AG04450 (cell line): ENCODE measurements at regions not wholly inside any gene's neighbourhood (a gene's known extent, or its start where the extent isn't known, plus 50 kb on each side); places are given as distances from the start of the nearest gene placed in this dataset.

Experiments
- CTCF ChIA-PET: fragments of 300-600, 350-600 bp; formaldehyde crosslinking; extraction: SDS; loops from one replicate; lab custom pipeline; 2022; ENCODE audit warnings: antibody characterized with exemption, inconsistent platforms; lab: Charles Lee
- POLR2A ChIA-PET: fragments of 350-600 bp; formaldehyde crosslinking; extraction: SDS; loops from one replicate; lab custom pipeline; 2021; ENCODE audit warnings: antibody characterized with exemption, inconsistent platforms; lab: Yijun Ruan, JAX
- DNase-seq: peaks from one replicate; pipeline ENCODE4 v3.0.0-alpha.2; 2011; ENCODE audit warnings: low read depth, low spot score
- H3K27ac ChIP-seq: one replicate; pipeline ENCODE4 v1.5.1; 2012; ENCODE audit warnings: low read depth, low read length, control low read depth
- H3K27me3 ChIP-seq: one replicate; pipeline ENCODE4 v1.6.0; 2012; ENCODE audit warnings: low read length; ENCODE audit not compliant: control insufficient read depth, insufficient read depth
- H3K4me3 ChIP-seq: 2 replicates; pipeline ENCODE4 v1.5.1; 2011; ENCODE audit warnings: mild to moderate bottlenecking, low read depth, low read length, control low read depth
- H3K9me3 ChIP-seq: 2 replicates; pipeline ENCODE4 v1.5.1; 2012; ENCODE audit warnings: low read length; ENCODE audit not compliant: control insufficient read depth, insufficient read depth
- TF ChIP-seq, protein P1 (sequence below): IDR thresholded peaks from 2 replicates; pipeline ENCODE4 v1.5.1; 2011; ENCODE audit warnings: low read depth, low read length, control low read depth, inconsistent platforms

DNA sequence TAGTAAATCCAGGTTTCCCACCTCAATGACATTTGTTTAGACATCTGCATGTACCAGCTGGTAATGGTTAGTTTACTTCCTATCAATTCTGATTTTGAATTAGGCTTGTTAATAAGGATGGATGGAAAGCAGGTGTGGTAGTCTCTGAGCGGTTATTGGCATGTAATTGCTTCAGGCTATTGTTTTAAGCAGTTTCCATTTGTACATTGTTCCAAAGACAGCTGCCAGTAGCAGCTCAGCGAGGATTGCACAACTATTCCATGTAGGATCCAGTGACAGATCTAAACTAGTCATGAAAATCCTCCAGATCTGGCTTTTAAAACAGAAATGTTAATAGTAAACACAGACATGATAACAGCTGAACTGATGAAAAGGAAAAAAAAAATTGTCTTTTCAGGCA lies 436.0 kb upstream of the ADARB2 start:
- H3K4me3 ChIP-seq = no peak overlapping the region
- no peak overlapping the region for H3K27ac ChIP-seq
- ChIA-PET CTCF (no interaction called here), POLR2A (no interaction called here)
- H3K9me3 ChIP-seq = peaks cover 12% of the 10 kb centered on the region
- no peak for DNase-seq
- TF ChIP-seq, protein P1, sequence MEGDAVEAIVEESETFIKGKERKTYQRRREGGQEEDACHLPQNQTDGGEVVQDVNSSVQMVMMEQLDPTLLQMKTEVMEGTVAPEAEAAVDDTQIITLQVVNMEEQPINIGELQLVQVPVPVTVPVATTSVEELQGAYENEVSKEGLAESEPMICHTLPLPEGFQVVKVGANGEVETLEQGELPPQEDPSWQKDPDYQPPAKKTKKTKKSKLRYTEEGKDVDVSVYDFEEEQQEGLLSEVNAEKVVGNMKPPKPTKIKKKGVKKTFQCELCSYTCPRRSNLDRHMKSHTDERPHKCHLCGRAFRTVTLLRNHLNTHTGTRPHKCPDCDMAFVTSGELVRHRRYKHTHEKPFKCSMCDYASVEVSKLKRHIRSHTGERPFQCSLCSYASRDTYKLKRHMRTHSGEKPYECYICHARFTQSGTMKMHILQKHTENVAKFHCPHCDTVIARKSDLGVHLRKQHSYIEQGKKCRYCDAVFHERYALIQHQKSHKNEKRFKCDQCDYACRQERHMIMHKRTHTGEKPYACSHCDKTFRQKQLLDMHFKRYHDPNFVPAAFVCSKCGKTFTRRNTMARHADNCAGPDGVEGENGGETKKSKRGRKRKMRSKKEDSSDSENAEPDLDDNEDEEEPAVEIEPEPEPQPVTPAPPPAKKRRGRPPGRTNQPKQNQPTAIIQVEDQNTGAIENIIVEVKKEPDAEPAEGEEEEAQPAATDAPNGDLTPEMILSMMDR = no peak
- no peaks in the 10 kb centered on the region for H3K27me3 ChIP-seq

DNA sequence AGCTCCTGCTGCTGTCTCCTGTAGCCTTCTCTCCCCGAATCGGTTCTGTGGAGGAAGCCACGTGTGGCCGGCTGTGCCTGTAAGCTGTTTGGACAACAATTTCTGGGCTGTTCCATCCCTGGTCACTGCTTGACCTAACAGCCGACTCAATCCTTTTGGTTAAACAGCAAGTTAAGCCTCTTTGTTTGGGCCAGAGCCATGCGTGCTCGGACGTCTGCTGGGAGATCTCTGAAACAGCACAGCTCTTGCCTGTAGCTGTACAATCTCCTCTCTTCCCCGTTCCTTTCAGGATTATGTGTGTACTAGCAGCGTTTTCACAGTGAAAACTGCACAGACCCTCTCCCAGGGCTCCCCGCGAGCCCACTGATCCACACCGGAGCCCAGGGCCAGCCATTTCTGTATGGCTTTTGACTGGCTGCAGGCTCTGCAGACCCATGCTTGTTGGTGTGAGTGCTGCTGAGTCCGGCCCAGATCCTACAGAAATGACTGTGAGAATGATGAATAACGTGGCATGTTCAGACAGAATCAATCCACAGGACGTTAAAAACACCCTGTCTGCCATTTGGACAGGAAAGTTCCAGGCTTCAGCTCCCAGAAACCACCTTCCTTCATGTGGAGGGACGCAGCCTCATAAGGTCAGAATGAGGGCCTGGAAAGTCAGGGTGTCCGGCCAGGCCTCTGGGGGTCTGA lies 428.6 kb upstream of the ADARB2 start:
- Histone ChIP-seq H3K4me3 (no peak overlapping the region), H3K9me3 (peaks cover 29% of the 10 kb centered on the region), H3K27me3 (no peaks in the 10 kb centered on the region), H3K27ac (no peak overlapping the region)
- TF ChIP-seq, protein P1 = no peak
- POLR2A ChIA-PET = no interaction called here
- CTCF ChIA-PET = no interaction called here
- no peak for DNase-seq

DNA sequence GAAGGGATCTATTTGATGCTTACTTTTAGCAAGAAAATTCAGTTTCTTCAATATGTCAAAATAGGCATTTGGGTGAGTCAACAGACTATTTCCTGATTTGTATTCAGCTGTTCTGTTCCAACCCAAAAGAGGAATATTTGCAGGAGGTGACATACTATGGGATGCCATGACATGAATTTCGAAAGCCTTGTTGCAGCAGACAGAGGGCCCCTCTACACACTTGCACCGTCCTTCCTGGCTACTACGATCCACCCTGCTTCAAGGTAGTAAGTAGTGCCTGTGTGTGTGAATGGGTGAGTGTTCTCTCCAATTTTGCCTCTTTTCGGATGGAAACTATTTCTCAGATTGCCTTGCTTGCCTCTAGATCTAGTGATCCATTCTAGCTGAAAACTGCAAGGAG lies 413.0 kb upstream of the ADARB2 start:
- H3K9me3 ChIP-seq = peaks cover 36% of the 10 kb centered on the region
- DNase-seq = no peak
- H3K27me3 ChIP-seq = no peaks in the 10 kb centered on the region
- TF ChIP-seq, protein P1 = no peak
- H3K4me3 ChIP-seq = no peak overlapping the region
- H3K27ac ChIP-seq = no peak overlapping the region
- POLR2A ChIA-PET = no interaction called here
- CTCF ChIA-PET = no interaction called here

DNA sequence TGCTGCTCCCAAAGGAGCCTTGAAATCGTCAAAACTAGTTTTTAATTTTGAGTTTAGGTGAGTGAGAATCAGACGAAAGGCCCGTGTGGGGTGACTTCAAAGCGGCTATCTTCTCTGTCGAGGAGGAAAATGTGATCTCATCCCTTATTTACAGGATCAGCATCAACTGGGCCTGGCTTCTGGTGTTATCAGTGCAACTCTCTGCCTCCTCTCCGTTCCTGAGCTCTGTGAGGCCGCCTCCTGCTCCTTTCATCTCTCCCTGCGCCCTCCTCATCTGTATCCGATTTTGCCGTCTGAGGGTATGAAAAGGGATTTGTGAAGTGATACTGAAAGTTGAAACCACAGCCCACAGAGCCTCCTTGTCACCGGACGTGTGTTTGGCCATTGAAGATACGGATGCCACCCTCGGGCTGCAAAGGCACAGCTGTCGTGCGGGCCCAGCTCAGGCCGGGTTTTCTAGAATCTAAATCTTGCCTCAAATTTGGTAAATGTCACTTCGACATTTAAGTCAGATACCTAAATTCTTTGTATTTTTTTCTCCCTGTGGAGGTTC lies 408.7 kb upstream of the ADARB2 start:
- ChIA-PET POLR2A (no interaction called here), CTCF (no interaction called here)
- H3K27ac ChIP-seq = no peak overlapping the region
- no peak for DNase-seq
- H3K4me3 ChIP-seq = no peak overlapping the region
- H3K27me3 ChIP-seq = no peaks in the 10 kb centered on the region
- TF ChIP-seq, protein P1 = no peak
- peaks cover 34% of the 10 kb centered on the region for H3K9me3 ChIP-seq

DNA sequence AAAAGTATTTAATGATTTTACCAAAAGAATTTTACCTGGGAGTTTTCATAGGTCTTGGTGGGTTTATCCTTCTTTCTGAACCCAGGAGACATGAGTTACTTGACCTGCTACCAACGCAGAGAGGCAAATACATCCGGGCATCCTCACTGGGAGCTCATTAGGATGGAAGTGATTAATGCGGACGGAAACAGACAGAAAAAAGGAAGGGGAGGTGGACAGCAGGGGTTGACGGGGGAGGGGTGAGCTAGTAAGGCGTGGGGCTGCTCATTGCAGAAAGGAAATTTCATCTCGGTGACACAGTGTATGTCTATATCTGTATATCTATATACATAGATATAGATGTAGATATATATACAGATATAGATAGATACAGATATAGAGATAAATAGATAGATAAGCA lies 408.2 kb upstream of the ADARB2 start:
- peaks cover 33% of the 10 kb centered on the region for H3K9me3 ChIP-seq
- no peak for DNase-seq
- POLR2A ChIA-PET = no interaction called here
- CTCF ChIA-PET = no interaction called here
- H3K27ac ChIP-seq = no peak overlapping the region
- no peak overlapping the region for H3K4me3 ChIP-seq
- no peaks in the 10 kb centered on the region for H3K27me3 ChIP-seq
- TF ChIP-seq, protein P1 = no peak
